PC-9 (cell line): ENCODE measurements at regions not wholly inside any gene's neighbourhood (a gene's known extent, or its start where the extent isn't known, plus 50 kb on each side); places are given as distances from the start of the nearest gene placed in this dataset.

Experiments used
- BruUV-seq: library from RNA; stranded (reverse); fragments of 400-500 nt; replicated peaks from 2 replicates; lab custom pipeline; 2021; lab: Mats Ljungman, UMichigan
- CTCF ChIA-PET: fragments of 300-600 bp; sonication (Branson Sonifier 250); formaldehyde crosslinking; loops from one replicate; lab custom pipeline; 2022; ENCODE audit warnings: antibody characterized with exemption; lab: Charles Lee
- POLR2A ChIA-PET: fragments of 300-600 bp; sonication (Branson Sonifier 250); formaldehyde crosslinking; loops from one replicate; lab custom pipeline; 2022; ENCODE audit warnings: antibody characterized with exemption; ENCODE audit not compliant: unreplicated experiment; lab: Charles Lee
- DNase-seq, 2 experiments: peaks; one replicate each; pipeline versions ENCODE4 v3.0.0 to v3.0.0-alpha.2; 2015 to 2022; ENCODE audit warnings: mixed read lengths in 1 of 2
- H2AFZ ChIP-seq: fragments of 200-600 bp; sonication (generic); 2 replicates; pipeline ENCODE4 v1.8.1; 2017; ENCODE audit warnings: antibody characterized with exemption
- H3F3A ChIP-seq: fragments of 200-600 bp; sonication (generic); 2 replicates; pipeline ENCODE4 v1.8.1; 2017; ENCODE audit warnings: antibody characterized with exemption, mild to moderate bottlenecking, low read depth; ENCODE audit not compliant: insufficient read depth
- H3K27ac ChIP-seq: fragments of 200-600 bp; sonication (generic); 2 replicates; pipeline ENCODE4 v1.6.1; 2016; ENCODE audit warnings: mixed run types
- H3K27me3 ChIP-seq: fragments of 200-600 bp; sonication (generic); 2 replicates; pipeline ENCODE4 v1.6.1; 2016; ENCODE audit warnings: low read depth, mixed run types; ENCODE audit not compliant: insufficient read depth
- H3K36me3 ChIP-seq: fragments of 200-600 bp; sonication (generic); 2 replicates; pipeline ENCODE4 v1.6.1; 2016; ENCODE audit warnings: low read depth, mixed run types
- H3K4me1 ChIP-seq: fragments of 200-600 bp; sonication (generic); replicated peaks from 2 replicates; pipeline ENCODE4 v1.6.1; 2016; ENCODE audit warnings: mixed run types; ENCODE audit not compliant: insufficient read depth
- H3K4me2 ChIP-seq: fragments of 200-600 bp; sonication (generic); 2 replicates; pipeline ENCODE4 v1.6.1; 2017; ENCODE audit warnings: mixed run types
- H3K4me3 ChIP-seq: fragments of 200-600 bp; sonication (generic); 2 replicates; pipeline ENCODE4 v1.6.1; 2016; ENCODE audit warnings: mixed run types
- H3K79me2 ChIP-seq: fragments of 200-600 bp; sonication (generic); 2 replicates; pipeline ENCODE4 v1.6.1; 2017; ENCODE audit warnings: low read depth, mixed run types
- H3K9me2 ChIP-seq: fragments of 200-600 bp; sonication (generic); 2 replicates; pipeline ENCODE4 v1.8.1; 2017; ENCODE audit warnings: mild to moderate bottlenecking; ENCODE audit not compliant: insufficient read depth
- H3K9me3 ChIP-seq: fragments of 200-600 bp; sonication (generic); 2 replicates; pipeline ENCODE4 v1.8.1; 2016; ENCODE audit warnings: low read depth; ENCODE audit not compliant: insufficient read depth
- H4K20me1 ChIP-seq: fragments of 200-600 bp; sonication (generic); 2 replicates; pipeline ENCODE4 v1.8.1; 2017; ENCODE audit not compliant: insufficient read depth
- EZH2 ChIP-seq: fragments of 200-600 bp; sonication (generic); IDR thresholded peaks from 2 replicates; pipeline ENCODE4 v1.8.0; 2017; ENCODE audit warnings: antibody characterized with exemption, low read depth
- intact Hi-C: fragments of 100-400 bp; cut with micrococcal nuclease; formaldehyde crosslinking; loops from one replicate; pipeline ENCODE4 v1.10.0; 2022; ENCODE audit not compliant: unreplicated experiment
- TF ChIP-seq, protein P1 (sequence below): fragments of 200-600 bp; sonication (generic); conservative IDR thresholded peaks from 2 replicates; pipeline ENCODE4 v1.6.1; 2017; ENCODE audit warnings: mixed run types, antibody characterized with exemption, mild to moderate bottlenecking, moderate library complexity

DNA sequence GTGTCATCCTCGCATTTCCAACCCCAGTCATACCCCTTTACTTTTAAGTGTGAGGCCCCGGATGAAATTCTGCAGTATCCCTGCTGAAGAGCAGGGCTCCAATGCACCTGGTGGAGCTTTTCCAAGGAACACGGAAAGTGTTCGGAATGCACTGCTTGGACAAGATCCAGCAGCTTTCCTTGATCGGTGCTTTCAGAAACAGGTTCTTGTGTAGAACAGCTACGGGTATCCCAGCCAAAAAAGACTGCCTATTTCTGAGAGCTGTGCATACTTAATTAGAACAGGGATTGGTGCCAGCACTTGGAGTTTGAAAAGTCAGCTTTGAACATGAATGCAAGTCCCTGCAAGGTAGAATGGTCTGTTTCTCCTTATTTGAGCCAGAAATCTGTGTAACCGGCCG lies 87.2 kb upstream of the C1QTNF9B start:
- POLR2A ChIA-PET = no interaction called here
- Histone ChIP-seq H3K4me2 (no peak overlapping the region), H4K20me1 (no peaks in the 10 kb centered on the region)

DNA sequence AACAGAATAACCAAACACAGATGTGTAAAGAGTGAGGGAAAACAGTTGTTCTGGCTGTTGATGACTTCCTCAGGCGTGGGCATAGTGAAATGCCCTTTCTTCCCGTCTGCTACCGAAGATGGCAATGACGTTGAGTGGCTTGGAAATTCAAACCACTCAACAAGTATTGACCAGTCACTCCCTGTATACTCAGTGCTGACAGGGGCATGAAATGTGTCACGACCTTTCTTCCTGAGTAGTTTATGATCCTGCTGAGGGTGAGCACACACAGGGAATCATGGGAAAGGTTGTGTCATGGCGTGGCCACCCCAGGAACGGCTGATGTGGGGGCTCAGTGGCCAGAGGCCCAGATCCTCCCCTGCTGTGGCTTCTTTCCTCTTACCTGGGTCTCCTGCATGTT lies 87.8 kb upstream of the C1QTNF9B start:
- no peak for DNase-seq
- no peaks in the 10 kb centered on the region for H3K9me2 ChIP-seq
- BruUV-seq = no TSS peak
- H3F3A ChIP-seq = no peaks in the 10 kb centered on the region
- CTCF ChIA-PET = interaction anchor here (1.0 kb wide), 1 partner anchor 25 kb away, joined by 3 read pairs; no protein-coding TSS in a partner anchor
- no peak overlapping the region for H2AFZ ChIP-seq
- no peaks in the 10 kb centered on the region for H3K79me2 ChIP-seq
- H4K20me1 ChIP-seq = no peaks in the 10 kb centered on the region
- no peak overlapping the region for H3K27ac ChIP-seq
- no peaks in the 10 kb centered on the region for H3K9me3 ChIP-seq
- TF ChIP-seq, protein P1, sequence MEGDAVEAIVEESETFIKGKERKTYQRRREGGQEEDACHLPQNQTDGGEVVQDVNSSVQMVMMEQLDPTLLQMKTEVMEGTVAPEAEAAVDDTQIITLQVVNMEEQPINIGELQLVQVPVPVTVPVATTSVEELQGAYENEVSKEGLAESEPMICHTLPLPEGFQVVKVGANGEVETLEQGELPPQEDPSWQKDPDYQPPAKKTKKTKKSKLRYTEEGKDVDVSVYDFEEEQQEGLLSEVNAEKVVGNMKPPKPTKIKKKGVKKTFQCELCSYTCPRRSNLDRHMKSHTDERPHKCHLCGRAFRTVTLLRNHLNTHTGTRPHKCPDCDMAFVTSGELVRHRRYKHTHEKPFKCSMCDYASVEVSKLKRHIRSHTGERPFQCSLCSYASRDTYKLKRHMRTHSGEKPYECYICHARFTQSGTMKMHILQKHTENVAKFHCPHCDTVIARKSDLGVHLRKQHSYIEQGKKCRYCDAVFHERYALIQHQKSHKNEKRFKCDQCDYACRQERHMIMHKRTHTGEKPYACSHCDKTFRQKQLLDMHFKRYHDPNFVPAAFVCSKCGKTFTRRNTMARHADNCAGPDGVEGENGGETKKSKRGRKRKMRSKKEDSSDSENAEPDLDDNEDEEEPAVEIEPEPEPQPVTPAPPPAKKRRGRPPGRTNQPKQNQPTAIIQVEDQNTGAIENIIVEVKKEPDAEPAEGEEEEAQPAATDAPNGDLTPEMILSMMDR = no peak
- TF ChIP-seq EZH2 = no peak
- no peak overlapping the region for H3K4me2 ChIP-seq
- H3K4me3 ChIP-seq = no peak overlapping the region
- intact Hi-C loops = no loop called here
- no peaks in the 10 kb centered on the region for H3K36me3 ChIP-seq
- H3K4me1 ChIP-seq = peaks cover 2% of the 10 kb centered on the region; the same call in 1 of the 2 replicates
- H3K27me3 ChIP-seq = peaks cover 18% of the 10 kb centered on the region; the same call in 1 of the 2 replicates
- POLR2A ChIA-PET = no interaction called here

More for the DNA sequence above, 87.2 kb upstream of the C1QTNF9B start:
- H3K9me3 ChIP-seq = no peaks in the 10 kb centered on the region
- H3K27ac ChIP-seq = no peak overlapping the region
- no peak overlapping the region for H3K4me3 ChIP-seq
- H3K4me1 ChIP-seq = peaks cover 6% of the 10 kb centered on the region; the same call in 1 of the 2 replicates
- CTCF ChIA-PET = interaction anchor here (1.0 kb wide), 1 partner anchor 24 kb away, joined by 3 read pairs; no protein-coding TSS in a partner anchor
- no TSS peak for BruUV-seq
- H3K36me3 ChIP-seq = no peaks in the 10 kb centered on the region
- H3K27me3 ChIP-seq = peaks cover 18% of the 10 kb centered on the region; the same call in 1 of the 2 replicates
- no peak overlapping the region for H2AFZ ChIP-seq
- no peaks in the 10 kb centered on the region for H3F3A ChIP-seq
- intact Hi-C loops = no loop called here
- no peaks in the 10 kb centered on the region for H3K79me2 ChIP-seq
- H3K9me2 ChIP-seq = no peaks in the 10 kb centered on the region
- no peak for DNase-seq
- no peak for TF ChIP-seq EZH2
- TF ChIP-seq, protein P1 = no peak

DNA sequence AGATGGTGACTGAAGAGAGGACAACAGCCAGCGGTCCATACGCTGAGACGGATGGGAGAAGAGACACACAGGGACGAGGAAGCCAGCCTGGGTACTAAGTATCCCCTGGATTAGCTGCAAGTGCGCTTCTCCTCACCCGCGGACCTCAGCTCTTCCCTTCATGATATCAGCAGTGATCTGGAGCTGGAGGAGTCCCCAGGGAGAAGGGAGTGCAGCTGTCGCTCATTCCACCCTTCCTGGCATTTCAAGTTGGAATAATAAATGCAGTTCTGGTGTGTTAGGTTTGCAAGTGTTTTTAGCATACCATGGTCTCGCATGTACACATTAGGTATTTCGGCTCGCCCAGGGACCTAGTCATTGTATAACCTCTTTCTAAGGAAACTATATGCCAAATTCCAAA lies 88.5 kb upstream of the C1QTNF9B start:
- H2AFZ ChIP-seq = no peak overlapping the region
- H3K36me3 ChIP-seq = no peaks in the 10 kb centered on the region
- ChIA-PET CTCF (no interaction called here), POLR2A (no interaction called here)
- H3F3A ChIP-seq = no peaks in the 10 kb centered on the region
- H3K4me3 ChIP-seq = no peak overlapping the region
- no peaks in the 10 kb centered on the region for H3K4me1 ChIP-seq
- H3K27ac ChIP-seq = no peak overlapping the region
- no peaks in the 10 kb centered on the region for H3K9me3 ChIP-seq
- H3K79me2 ChIP-seq = no peaks in the 10 kb centered on the region
- TF ChIP-seq EZH2 = no peak
- TF ChIP-seq, protein P1 = no peak
- H3K4me2 ChIP-seq = no peak overlapping the region
- BruUV-seq = no TSS peak
- intact Hi-C loops = no loop called here
- no peaks in the 10 kb centered on the region for H3K9me2 ChIP-seq
- peaks cover 19% of the 10 kb centered on the region; the same call in 1 of the 2 replicates for H3K27me3 ChIP-seq
- no peaks in the 10 kb centered on the region for H4K20me1 ChIP-seq
- DNase-seq = no peak
